Colonic mucosa (tissue), 4 donors: ENCODE measurements at regions not wholly inside any gene's neighbourhood (a gene's known extent, or its start where the extent isn't known, plus 50 kb on each side); places are given as distances from the start of the nearest gene placed in this dataset.

Experiments
- DNase-seq: peaks from one replicate; pipeline ENCODE4 v3.0.0-alpha.2; 2020
- H3K27ac ChIP-seq: fragments of 200-600 bp; one replicate; pipeline ENCODE4 v1.8.0; 2021
- H3K27me3 ChIP-seq: fragments of 200-600 bp; one replicate; pipeline ENCODE4 v1.8.0; 2021
- H3K36me3 ChIP-seq: fragments of 200-600 bp; one replicate; pipeline ENCODE4 v1.8.0; 2021
- H3K4me1 ChIP-seq: fragments of 200-600 bp; one replicate; pipeline ENCODE4 v1.8.0; 2021; ENCODE audit warnings: mild to moderate bottlenecking
- H3K4me3 ChIP-seq: fragments of 200-600 bp; one replicate; pipeline ENCODE4 v1.8.0; 2021
- H3K9ac ChIP-seq, 2 donors: one replicate each; pipeline ENCODE4 v1.7.0; 2013; ENCODE audit warnings: control low read depth in 2 of 2, low read depth in 2 of 2, low read length in 2 of 2
- H3K9me3 ChIP-seq: fragments of 200-600 bp; one replicate; pipeline ENCODE4 v1.8.0; 2021
- intact Hi-C: fragments of 100-400 bp; cut with DNase I; formaldehyde crosslinking; loops from one replicate; pipeline ENCODE4 v1.14.1; 2022
- TF ChIP-seq, protein P1 (sequence below): fragments of 200-600 bp; IDR thresholded peaks from one replicate; pipeline ENCODE4 v1.8.0; 2022; ENCODE audit warnings: antibody characterized with exemption, mild to moderate bottlenecking
- donor health status: healthy.
- donor health status: DM: no; HTN: no; CAD: no.
- donor health status: DM: no; HTN: no; CAD: no.

DNA sequence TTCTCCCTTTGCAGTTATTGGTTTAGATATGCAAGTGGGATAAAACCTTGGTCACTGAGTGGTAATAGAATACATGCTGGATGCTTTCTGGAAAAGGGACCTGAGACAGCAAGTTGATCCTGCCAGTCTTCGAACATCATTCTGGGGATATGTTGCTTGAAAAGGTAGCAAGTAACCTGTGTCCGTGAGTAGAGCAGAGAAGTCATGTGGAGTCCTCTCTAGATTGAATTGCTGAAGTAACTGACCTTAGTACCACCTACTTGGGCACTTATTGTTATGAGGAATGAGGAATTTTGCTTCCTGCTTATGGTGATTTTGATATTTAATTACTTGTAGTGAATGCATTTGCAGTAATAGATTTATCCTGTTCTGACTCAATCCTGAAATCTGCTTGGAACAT, 367.3 kb upstream of the IMPG1 start:
- H3K9me3 ChIP-seq = no peaks in the 10 kb centered on the region
- TF ChIP-seq, protein P1, sequence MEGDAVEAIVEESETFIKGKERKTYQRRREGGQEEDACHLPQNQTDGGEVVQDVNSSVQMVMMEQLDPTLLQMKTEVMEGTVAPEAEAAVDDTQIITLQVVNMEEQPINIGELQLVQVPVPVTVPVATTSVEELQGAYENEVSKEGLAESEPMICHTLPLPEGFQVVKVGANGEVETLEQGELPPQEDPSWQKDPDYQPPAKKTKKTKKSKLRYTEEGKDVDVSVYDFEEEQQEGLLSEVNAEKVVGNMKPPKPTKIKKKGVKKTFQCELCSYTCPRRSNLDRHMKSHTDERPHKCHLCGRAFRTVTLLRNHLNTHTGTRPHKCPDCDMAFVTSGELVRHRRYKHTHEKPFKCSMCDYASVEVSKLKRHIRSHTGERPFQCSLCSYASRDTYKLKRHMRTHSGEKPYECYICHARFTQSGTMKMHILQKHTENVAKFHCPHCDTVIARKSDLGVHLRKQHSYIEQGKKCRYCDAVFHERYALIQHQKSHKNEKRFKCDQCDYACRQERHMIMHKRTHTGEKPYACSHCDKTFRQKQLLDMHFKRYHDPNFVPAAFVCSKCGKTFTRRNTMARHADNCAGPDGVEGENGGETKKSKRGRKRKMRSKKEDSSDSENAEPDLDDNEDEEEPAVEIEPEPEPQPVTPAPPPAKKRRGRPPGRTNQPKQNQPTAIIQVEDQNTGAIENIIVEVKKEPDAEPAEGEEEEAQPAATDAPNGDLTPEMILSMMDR = no peak
- H3K9ac ChIP-seq = no peak overlapping the region
- no peaks in the 10 kb centered on the region for H3K4me1 ChIP-seq
- DNase-seq = no peak
- no peaks in the 10 kb centered on the region for H3K27me3 ChIP-seq
- H3K27ac ChIP-seq = no peak overlapping the region
- intact Hi-C loops = no loop called here
- H3K4me3 ChIP-seq = no peak overlapping the region
- no peaks in the 10 kb centered on the region for H3K36me3 ChIP-seq

GRCh38 chr6:76438768-76439167, 366.3 kb upstream of the IMPG1 start:
- H3K4me1 ChIP-seq = no peaks in the 10 kb centered on the region
- no peak overlapping the region for H3K27ac ChIP-seq
- no peak overlapping the region for H3K4me3 ChIP-seq
- TF ChIP-seq, protein P1 = no peak
- no peak for DNase-seq
- no peak overlapping the region for H3K9ac ChIP-seq
- intact Hi-C loops = no loop called here
- no peaks in the 10 kb centered on the region for H3K27me3 ChIP-seq
- no peaks in the 10 kb centered on the region for H3K9me3 ChIP-seq
- H3K36me3 ChIP-seq = no peaks in the 10 kb centered on the region

DNA sequence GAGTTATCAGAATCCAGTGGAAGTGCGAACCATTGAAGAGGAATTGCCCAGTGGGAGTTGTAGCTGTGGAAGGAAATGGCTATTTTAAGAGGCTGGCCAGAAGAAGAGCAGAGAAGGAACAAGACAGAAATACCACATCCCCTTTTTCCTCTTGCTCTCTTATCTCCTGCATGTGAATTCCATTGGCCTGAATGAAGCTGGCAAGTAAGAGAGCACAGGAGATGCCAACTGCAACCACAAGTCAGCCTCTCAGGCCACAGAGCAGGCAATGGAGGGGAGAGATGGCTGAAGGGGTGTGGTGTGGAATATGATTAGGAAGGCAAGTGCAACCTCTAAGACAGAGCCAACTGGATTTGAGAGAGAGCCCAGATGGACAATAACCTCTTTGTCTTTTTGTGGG, 362.7 kb upstream of the IMPG1 start:
- no peaks in the 10 kb centered on the region for H3K27me3 ChIP-seq
- TF ChIP-seq, protein P1 = no peak
- H3K36me3 ChIP-seq = no peaks in the 10 kb centered on the region
- H3K4me3 ChIP-seq = no peak overlapping the region
- DNase-seq = no peak
- H3K4me1 ChIP-seq = no peaks in the 10 kb centered on the region
- H3K9me3 ChIP-seq = no peaks in the 10 kb centered on the region
- H3K9ac ChIP-seq = no peak overlapping the region
- intact Hi-C loops = no loop called here
- no peak overlapping the region for H3K27ac ChIP-seq

DNA sequence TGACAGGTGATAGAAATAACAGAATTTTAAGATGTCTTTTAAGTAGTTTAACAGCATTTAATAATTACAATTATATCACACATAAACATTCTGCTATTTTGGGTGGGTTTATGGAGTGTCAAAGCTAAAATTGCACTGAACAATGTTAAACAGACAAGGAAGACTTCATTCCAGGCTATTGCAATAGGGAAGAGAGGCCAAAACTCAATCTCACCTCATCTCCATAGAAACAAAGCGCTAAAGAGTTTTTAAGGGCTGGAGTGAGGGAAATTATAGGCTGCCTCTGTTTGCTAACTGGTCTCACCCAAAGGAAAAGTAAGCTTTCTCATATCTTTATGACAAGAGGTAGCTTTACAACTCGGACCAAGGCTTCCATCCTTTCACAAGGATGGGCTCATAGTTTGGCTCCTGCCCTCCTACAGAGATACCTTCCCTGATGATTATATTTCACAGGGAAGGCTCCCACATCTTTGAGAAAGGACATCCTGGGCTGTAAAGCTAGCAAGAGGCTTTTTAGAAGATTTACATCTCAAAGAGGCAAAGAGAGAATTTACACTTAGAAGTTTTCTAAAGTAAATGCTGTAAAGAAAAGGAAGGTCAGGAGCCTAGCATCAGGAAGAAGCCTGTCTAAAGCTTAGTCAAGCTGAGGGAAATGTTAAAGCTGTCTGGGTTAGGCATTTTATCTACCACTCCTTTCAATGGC, 350.2 kb upstream of the IMPG1 start:
- Histone ChIP-seq H3K9me3 (no peaks in the 10 kb centered on the region), H3K36me3 (no peaks in the 10 kb centered on the region), H3K4me1 (no peaks in the 10 kb centered on the region), H3K27ac (no peak overlapping the region), H3K4me3 (no peak overlapping the region), H3K9ac (no peak overlapping the region), H3K27me3 (no peaks in the 10 kb centered on the region)
- intact Hi-C loops = no loop called here
- TF ChIP-seq, protein P1 = no peak
- peak; percentile 18 for DNase-seq

DNA sequence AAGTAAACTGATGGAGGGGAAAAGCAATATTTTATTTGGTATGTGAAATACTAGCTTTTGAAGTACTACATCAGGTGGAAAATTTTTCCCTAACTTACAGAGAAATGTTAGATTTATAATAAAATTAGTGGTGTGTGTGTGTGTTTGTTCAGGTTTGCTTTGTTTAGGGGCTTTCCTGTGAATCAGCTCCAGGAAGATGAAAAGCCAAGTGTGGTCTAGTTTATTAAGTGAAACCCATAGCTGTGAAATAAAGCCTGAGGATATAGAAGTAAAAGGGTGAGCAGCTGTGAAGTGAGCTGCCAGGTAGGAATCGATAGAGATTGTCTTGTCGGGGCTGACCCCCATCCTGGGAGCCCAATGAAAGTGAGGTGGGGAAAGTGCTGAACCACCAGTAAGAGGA, 347.6 kb upstream of the IMPG1 start:
- TF ChIP-seq, protein P1 = no peak
- intact Hi-C loops = no loop called here
- Histone ChIP-seq H3K4me1 (no peaks in the 10 kb centered on the region), H3K9ac (no peak overlapping the region), H3K27me3 (no peaks in the 10 kb centered on the region), H3K27ac (no peak overlapping the region), H3K9me3 (no peaks in the 10 kb centered on the region), H3K4me3 (no peak overlapping the region), H3K36me3 (no peaks in the 10 kb centered on the region)
- no peak for DNase-seq
